Liver (tissue), 8 donors: ENCODE measurements at regions not wholly inside any gene's neighbourhood (a gene's known extent, or its start where the extent isn't known, plus 50 kb on each side); places are given as distances from the start of the nearest gene placed in this dataset.

Source experiments
- DNase-seq: peaks from one replicate; pipeline ENCODE4 v3.0.0-alpha.2; 2017; ENCODE audit warnings: low spot score
- H3K27ac ChIP-seq, 2 donors: one replicate each; pipeline ENCODE4 v1.7.0; 2013; ENCODE audit warnings: inconsistent platforms in 2 of 2, low read length in 2 of 2, control low read depth in 1 of 2, low read depth in 1 of 2, mild to moderate bottlenecking in 1 of 2
- H3K27me3 ChIP-seq, 4 donors: one replicate each; pipeline versions ENCODE4 v1.6.1 to v1.7.0; 2013; ENCODE audit warnings: low read length in 3 of 4, inconsistent platforms in 1 of 4, mild to moderate bottlenecking in 1 of 4, moderate library complexity in 1 of 4; ENCODE audit not compliant: control insufficient read depth in 4 of 4, insufficient read depth in 4 of 4
- H3K36me3 ChIP-seq, 4 donors: one replicate each; pipeline versions ENCODE4 v1.6.1 to v1.7.0; 2013; ENCODE audit warnings: low read length in 3 of 4, mild to moderate bottlenecking in 3 of 4, low read depth in 1 of 4, moderate library complexity in 1 of 4; ENCODE audit not compliant: control insufficient read depth in 4 of 4, insufficient read depth in 3 of 4
- H3K4me1 ChIP-seq, 4 donors: one replicate each; pipeline versions ENCODE4 v1.6.1 to v1.7.0; 2013; ENCODE audit warnings: low read length in 3 of 4, mild to moderate bottlenecking in 3 of 4, moderate library complexity in 1 of 4; ENCODE audit not compliant: control insufficient read depth in 4 of 4, insufficient read depth in 4 of 4
- H3K4me3 ChIP-seq, 3 donors: one replicate each; pipeline versions ENCODE4 v1.6.1 to v1.7.0; 2013; ENCODE audit warnings: low read length in 3 of 3, control low read depth in 1 of 3, low read depth in 1 of 3, mild to moderate bottlenecking in 1 of 3
- H3K9ac ChIP-seq, 2 donors: one replicate each; pipeline ENCODE4 v1.7.0; 2013; ENCODE audit warnings: low read length in 2 of 2, mild to moderate bottlenecking in 2 of 2, moderate library complexity in 2 of 2, control low read depth in 1 of 2, low read depth in 1 of 2
- H3K9me3 ChIP-seq, 4 donors: one replicate each; pipeline versions ENCODE4 v1.6.1 to v1.7.0; 2013; ENCODE audit warnings: low read length in 3 of 4; ENCODE audit not compliant: control insufficient read depth in 4 of 4
- ATF3 ChIP-seq: IDR thresholded peaks from 2 replicates; pipeline ENCODE4 v1.6.1; 2016; ENCODE audit warnings: antibody characterized with exemption
- CTCF ChIP-seq: fragments of 150-350 bp; IDR thresholded peaks from 2 replicates; pipeline ENCODE4 v1.5.1; 2017; ENCODE audit warnings: improper control_type of control experiment, low read depth, low read length; ENCODE audit not compliant: missing input control
- EGR1 ChIP-seq, 2 donors: IDR thresholded peaks; 2 replicates each; pipeline ENCODE4 v1.6.1; 2016 to 2018; ENCODE audit warnings: antibody characterized with exemption in 2 of 2, low read depth in 2 of 2
- FOXA2 ChIP-seq: IDR thresholded peaks from 2 replicates; pipeline ENCODE4 v1.6.1; 2016; ENCODE audit warnings: antibody characterized with exemption
- HNF4G ChIP-seq: IDR thresholded peaks from 2 replicates; pipeline ENCODE4 v1.6.1; 2016; ENCODE audit warnings: antibody characterized with exemption
- JUND ChIP-seq, 2 donors: IDR thresholded peaks; 2 replicates each; pipeline ENCODE4 v1.6.1; 2016; ENCODE audit warnings: antibody characterized with exemption in 2 of 2
- MAX ChIP-seq: IDR thresholded peaks from 2 replicates; pipeline ENCODE4 v1.6.1; 2016; ENCODE audit warnings: antibody characterized with exemption
- NR2F2 ChIP-seq: IDR thresholded peaks from 2 replicates; pipeline ENCODE4 v1.6.1; 2016; ENCODE audit warnings: antibody characterized with exemption
- RAD21 ChIP-seq, 2 donors: IDR thresholded peaks; 2 replicates each; pipeline ENCODE4 v1.6.1; 2016; ENCODE audit warnings: antibody characterized with exemption in 2 of 2, mild to moderate bottlenecking in 2 of 2
- REST ChIP-seq: IDR thresholded peaks from 2 replicates; pipeline ENCODE4 v1.6.1; 2016; ENCODE audit warnings: antibody characterized with exemption, mild to moderate bottlenecking
- SP1 ChIP-seq: IDR thresholded peaks from 2 replicates; pipeline ENCODE4 v1.6.1; 2018; ENCODE audit warnings: antibody characterized with exemption, mild to moderate bottlenecking
- TAF1 ChIP-seq: conservative IDR thresholded peaks from 2 replicates; pipeline ENCODE4 v1.6.1; 2016; ENCODE audit warnings: antibody characterized with exemption, mild to moderate bottlenecking
- ZBTB33 ChIP-seq: IDR thresholded peaks from 2 replicates; pipeline ENCODE4 v1.6.1; 2016; ENCODE audit warnings: antibody characterized with exemption
- WGBS: extraction: QIAGEN DNeasy Blood & Tissue Kit; methylation state at CpG from one replicate; pipeline ENCODE4 v1.1.7; 2013; 5-methylcytosine and 5-hydroxymethylcytosine counted together
- donor health status: healthy.
- donor health status: healthy.
- donor health status: healthy.
- donor health status: healthy.
- donor health status: healthy.

- TF ChIP-seq MAX (no peak), ZBTB33 (no peak)
Measured at GRCh38 chr2:5352286-5352685, 339.9 kb upstream of the SOX11 start (continued).

GRCh38 chr2:5353565-5353964 lies 338.6 kb upstream of the SOX11 start:
- 56% methylated on average over 1 of the region's 1 CpG for WGBS
- Histone ChIP-seq H3K4me3 (no peak overlapping the region), H3K27ac (no peak overlapping the region), H3K27me3 (no peaks in the 10 kb centered on the region), H3K9me3 (no peaks in the 10 kb centered on the region), H3K9ac (no peak overlapping the region), H3K4me1 (no peaks in the 10 kb centered on the region), H3K36me3 (no peaks in the 10 kb centered on the region)
- no peak for DNase-seq
- TF ChIP-seq SP1 = no peak
- no peak for TF ChIP-seq REST
- TF ChIP-seq TAF1 = no peak
- TF ChIP-seq HNF4G = no peak
- no peak for TF ChIP-seq FOXA2
- no peak for TF ChIP-seq NR2F2
- no peak for TF ChIP-seq ZBTB33
- no peak for TF ChIP-seq CTCF
- no peak for TF ChIP-seq EGR1 (IDR thresholded peaks at IDR 0.05; ENCODE audit: low read depth in 2 of 2)
- TF ChIP-seq JUND (IDR thresholded peaks at IDR 0.05) = no peak
- no peak for TF ChIP-seq ATF3
- no peak for TF ChIP-seq RAD21 (IDR thresholded peaks at IDR 0.05)
